Neural crest cell (in vitro differentiated cells): ENCODE measurements at regions not wholly inside any gene's neighbourhood (a gene's known extent, or its start where the extent isn't known, plus 50 kb on each side); places are given as distances from the start of the nearest gene placed in this dataset.

Source experiments
- DNase-seq: peaks from one replicate; pipeline ENCODE4 v3.0.0; 2021; ENCODE audit warnings: low read depth, mixed read lengths, low spot score
- H3K27ac Mint-ChIP-seq: one replicate; pipeline ENCODE4 v1.8.0; 2021; ENCODE audit warnings: mild to moderate bottlenecking, mixed read lengths; ENCODE audit not compliant: unreplicated experiment
- H3K27me3 Mint-ChIP-seq: 2 replicates; pipeline ENCODE4 v1.8.0; 2021; ENCODE audit warnings: low read depth, mild to moderate bottlenecking, mixed read lengths
- H3K36me3 Mint-ChIP-seq: 2 replicates; pipeline ENCODE4 v1.8.0; 2021; ENCODE audit warnings: low read depth, mild to moderate bottlenecking, mixed read lengths
- H3K4me1 Mint-ChIP-seq: 2 replicates; pipeline ENCODE4 v1.8.0; 2021; ENCODE audit warnings: mixed read lengths
- H3K4me3 Mint-ChIP-seq: one replicate; pipeline ENCODE4 v1.8.0; 2021; ENCODE audit warnings: mild to moderate bottlenecking, mixed read lengths
- H3K9me3 Mint-ChIP-seq: 2 replicates; pipeline ENCODE4 v1.8.0; 2021; ENCODE audit warnings: mixed read lengths
- CTCF ChIP-seq: fragments of 200-600 bp; sonication (generic); conservative IDR thresholded peaks from 2 replicates; pipeline ENCODE4 v1.5.0; 2021; ENCODE audit warnings: antibody characterized with exemption, mild to moderate bottlenecking

- TF ChIP-seq CTCF: no peak
- no peaks in the 10 kb centered on the region for H3K36me3 Mint-ChIP-seq
- DNase-seq: no peak
- H3K4me3 Mint-ChIP-seq: no peak overlapping the region
- peaks cover 17% of the 10 kb centered on the region for H3K4me1 Mint-ChIP-seq
- no peak overlapping the region for H3K27ac Mint-ChIP-seq
- peaks cover 2% of the 10 kb centered on the region for H3K9me3 Mint-ChIP-seq
- H3K27me3 Mint-ChIP-seq: no peaks in the 10 kb centered on the region
These were observed 356.7 kb downstream of the SOX9 start for GRCh38 chr17:72477491-72477890.

- Mint-ChIP-seq H3K4me3 (no peak overlapping the region), H3K27ac (peak overlapping the region; percentile 10), H3K4me1 (peaks cover 17% of the 10 kb centered on the region), H3K36me3 (peaks cover 3% of the 10 kb centered on the region), H3K9me3 (peaks cover 2% of the 10 kb centered on the region), H3K27me3 (no peaks in the 10 kb centered on the region)
- no peak for TF ChIP-seq CTCF
- DNase-seq: no peak
These were observed 358.3 kb downstream of the SOX9 start for GRCh38 chr17:72479113-72479512.

- H3K9me3 Mint-ChIP-seq: no peaks in the 10 kb centered on the region
- peaks cover 3% of the 10 kb centered on the region for H3K36me3 Mint-ChIP-seq
- no peak overlapping the region for H3K27ac Mint-ChIP-seq
- H3K4me3 Mint-ChIP-seq: no peak overlapping the region
- no peak for TF ChIP-seq CTCF
- no peak for DNase-seq
- no peaks in the 10 kb centered on the region for H3K27me3 Mint-ChIP-seq
- H3K4me1 Mint-ChIP-seq: peaks cover 8% of the 10 kb centered on the region
These were observed 360.8 kb downstream of the SOX9 start for GRCh38 chr17:72481572-72481971.

- peaks cover 4% of the 10 kb centered on the region for H3K9me3 Mint-ChIP-seq
These were observed 364.8 kb downstream of the SOX9 start for GRCh38 chr17:72485596-72485995.

GRCh38 chr17:72486806-72487205 is 366.0 kb downstream of the SOX9 start:
- no peak for DNase-seq
- H3K27me3 Mint-ChIP-seq: no peaks in the 10 kb centered on the region
- H3K27ac Mint-ChIP-seq: no peak overlapping the region
- H3K36me3 Mint-ChIP-seq: peaks cover 3% of the 10 kb centered on the region
- no peak for TF ChIP-seq CTCF
- no peak overlapping the region for H3K4me3 Mint-ChIP-seq
- no peaks in the 10 kb centered on the region for H3K4me1 Mint-ChIP-seq
- H3K9me3 Mint-ChIP-seq: peaks cover 4% of the 10 kb centered on the region

More at GRCh38 chr17:72485596-72485995, 364.8 kb downstream of the SOX9 start:
- H3K27ac Mint-ChIP-seq: no peak overlapping the region
- H3K4me1 Mint-ChIP-seq: no peaks in the 10 kb centered on the region
- DNase-seq: no peak
- peaks cover 3% of the 10 kb centered on the region for H3K36me3 Mint-ChIP-seq
- no peak overlapping the region for H3K4me3 Mint-ChIP-seq
- H3K27me3 Mint-ChIP-seq: no peaks in the 10 kb centered on the region
- no peak for TF ChIP-seq CTCF
